Non-pigmented ciliary epithelial cell (primary cell): ENCODE measurements at regions not wholly inside any gene's neighbourhood (a gene's known extent, or its start where the extent isn't known, plus 50 kb on each side); places are given as distances from the start of the nearest gene placed in this dataset.

Source experiments
- DNase-seq: peaks from one replicate; pipeline ENCODE4 v3.0.0-alpha.2; 2010; ENCODE audit warnings: low read depth

- DNase-seq = no peak
Observed at GRCh38 chr18:77990131-77990530, 740.5 kb downstream of the GALR1 start.

GRCh38 chr18:77990901-77991300 lies 741.3 kb downstream of the GALR1 start:
- no peak for DNase-seq

- DNase-seq = no peak
Observed at GRCh38 chr18:77992057-77992456, 742.4 kb downstream of the GALR1 start.

- no peak for DNase-seq
Observed at GRCh38 chr18:77993188-77993981, 743.7 kb downstream of the GALR1 start.

DNA sequence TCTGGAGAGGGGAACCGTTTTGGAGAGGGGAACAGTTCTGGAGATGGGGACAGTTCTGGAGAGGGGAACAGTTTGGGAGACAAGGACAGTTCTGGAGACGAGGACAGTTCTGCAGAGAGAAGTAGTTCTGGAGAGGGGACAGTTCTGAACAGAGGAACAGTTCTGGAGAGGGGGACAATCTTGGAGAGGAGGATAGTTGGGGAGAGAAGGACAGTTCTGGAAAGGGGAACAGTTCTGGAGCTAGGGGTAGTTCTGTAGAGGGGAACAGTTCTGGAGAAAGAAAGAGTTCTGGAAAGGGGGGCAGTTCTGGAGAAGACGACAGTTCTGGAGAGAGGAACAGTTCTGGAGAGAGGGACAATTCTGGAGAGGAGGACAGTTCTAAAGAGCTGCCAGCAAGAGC lies 745.9 kb downstream of the GALR1 start:
- no peak for DNase-seq

DNA sequence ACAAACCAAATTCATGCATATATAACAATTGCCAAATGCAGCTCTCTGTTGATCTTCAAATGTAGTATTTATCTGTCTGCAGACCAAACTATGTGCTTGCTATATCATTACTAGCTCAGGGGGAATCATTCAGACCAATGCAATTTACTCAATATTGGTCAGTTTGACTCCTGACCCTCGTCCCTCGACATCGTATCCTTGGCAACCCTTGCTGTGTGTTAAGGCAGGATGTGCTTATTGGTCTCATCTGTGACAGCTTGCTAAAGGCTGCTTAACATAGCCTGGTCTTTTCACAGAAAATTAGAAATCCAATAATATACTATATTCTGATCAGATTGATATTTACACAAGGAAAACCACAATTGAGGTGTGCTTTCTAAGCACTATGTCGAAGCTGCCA lies 747.1 kb downstream of the GALR1 start:
- no peak for DNase-seq

DNA sequence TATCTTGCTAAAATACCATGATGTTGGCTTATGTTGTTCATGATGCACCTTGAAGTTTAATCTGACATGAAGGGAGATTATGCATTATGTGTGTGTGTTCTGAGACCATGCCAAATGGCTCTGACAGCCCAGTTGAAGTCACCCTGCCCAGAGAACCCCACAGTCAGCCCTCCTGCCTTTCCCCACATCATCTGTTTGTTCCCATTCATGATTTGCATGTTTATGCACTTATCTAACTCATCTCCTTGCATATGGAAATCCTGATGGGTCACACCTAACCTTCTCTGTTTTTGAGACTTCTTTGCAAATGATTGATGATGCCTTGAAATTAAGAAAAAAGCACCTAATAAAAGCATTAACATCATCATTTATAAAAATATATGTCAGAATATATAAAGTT lies 752.2 kb downstream of the GALR1 start:
- DNase-seq = no peak

DNA sequence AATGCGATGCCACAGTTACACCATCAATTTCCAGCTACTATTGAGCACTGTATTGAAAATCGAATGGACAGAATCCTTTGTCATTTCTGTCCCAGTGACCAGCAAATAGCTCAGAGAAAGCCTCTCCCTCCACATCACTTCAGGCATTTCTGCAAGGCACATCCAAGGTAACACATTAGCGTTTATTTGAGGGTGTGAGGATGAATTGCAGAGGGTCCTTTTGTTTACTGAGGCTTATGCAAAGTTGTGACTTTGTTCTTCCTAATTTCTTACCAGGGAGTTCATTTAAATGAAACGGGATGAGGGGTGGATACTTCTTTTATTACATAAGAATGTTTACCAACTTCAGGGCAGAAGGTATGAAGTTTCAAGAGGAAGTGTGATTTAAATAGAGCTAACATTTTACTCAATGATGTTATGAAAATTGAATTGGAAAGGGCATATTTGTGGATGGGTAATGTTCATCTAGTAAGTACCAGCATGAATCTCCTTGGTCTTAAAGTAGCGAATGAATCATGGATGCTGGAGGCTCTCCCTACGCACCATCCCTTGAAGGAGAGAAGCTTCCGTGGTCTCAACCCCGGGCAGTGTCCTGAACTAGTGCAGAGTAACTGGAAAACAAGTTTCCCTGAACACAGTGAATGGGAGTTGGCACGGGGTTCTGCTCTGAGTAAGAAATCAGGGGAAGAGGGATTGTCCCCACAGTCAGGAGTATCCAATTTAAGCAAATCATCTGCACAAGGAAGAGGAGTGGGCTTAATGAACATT lies 756.5 kb downstream of the GALR1 start:
- no peak for DNase-seq

- DNase-seq = no peak
Observed at GRCh38 chr18:78006774-78007260, 757.2 kb downstream of the GALR1 start.

- DNase-seq = no peak
Observed at GRCh38 chr18:78010363-78010762, 760.7 kb downstream of the GALR1 start.

- DNase-seq = no peak
Observed at GRCh38 chr18:78017869-78018268, 768.2 kb downstream of the GALR1 start.

- DNase-seq = no peak
Observed at GRCh38 chr18:78021196-78021595, 771.5 kb downstream of the GALR1 start.

- no peak for DNase-seq
Observed at GRCh38 chr18:78031589-78031988, 781.9 kb downstream of the GALR1 start.

GRCh38 chr18:78031991-78032390 lies 782.3 kb downstream of the GALR1 start:
- no peak for DNase-seq

DNA sequence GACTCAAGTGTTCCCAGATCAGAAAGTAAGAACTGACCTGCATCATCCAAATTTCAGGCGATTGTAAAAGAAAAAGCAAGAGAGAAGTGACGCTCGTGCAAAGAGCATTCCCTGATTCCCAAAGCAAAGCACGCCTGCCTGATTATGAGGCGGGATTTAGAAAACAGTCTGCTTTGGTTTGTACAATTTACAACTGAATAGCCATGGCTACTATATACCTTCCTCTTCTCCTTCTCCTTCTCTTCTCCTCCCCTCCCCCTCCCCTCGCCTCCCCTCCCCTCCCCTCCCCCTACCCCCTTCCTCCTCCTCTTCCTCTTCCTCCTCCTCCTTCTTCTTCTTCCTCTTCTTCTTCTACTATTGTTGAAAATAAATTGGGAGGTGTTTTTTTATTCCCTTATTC lies 782.9 kb downstream of the GALR1 start:
- no peak for DNase-seq

DNA sequence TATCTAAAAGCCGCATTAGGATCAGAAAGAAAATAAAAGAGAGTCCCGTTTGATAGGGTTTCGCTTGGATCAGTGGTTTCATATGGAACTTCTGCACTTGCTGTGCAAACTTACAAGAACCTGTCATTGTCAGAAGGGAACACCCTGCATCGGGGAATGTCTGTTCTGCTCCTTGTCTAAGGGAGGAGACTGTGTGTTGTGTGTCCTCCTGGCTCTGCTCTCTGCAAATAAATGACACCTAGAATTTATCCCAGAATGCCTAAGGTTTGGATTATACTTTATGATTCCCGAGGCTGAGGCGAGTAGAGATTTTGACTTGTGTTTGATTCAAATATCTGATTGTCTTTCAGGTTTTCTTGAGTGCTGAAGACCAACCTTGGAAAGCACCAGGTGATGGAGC lies 785.1 kb downstream of the GALR1 start:
- no peak for DNase-seq

DNA sequence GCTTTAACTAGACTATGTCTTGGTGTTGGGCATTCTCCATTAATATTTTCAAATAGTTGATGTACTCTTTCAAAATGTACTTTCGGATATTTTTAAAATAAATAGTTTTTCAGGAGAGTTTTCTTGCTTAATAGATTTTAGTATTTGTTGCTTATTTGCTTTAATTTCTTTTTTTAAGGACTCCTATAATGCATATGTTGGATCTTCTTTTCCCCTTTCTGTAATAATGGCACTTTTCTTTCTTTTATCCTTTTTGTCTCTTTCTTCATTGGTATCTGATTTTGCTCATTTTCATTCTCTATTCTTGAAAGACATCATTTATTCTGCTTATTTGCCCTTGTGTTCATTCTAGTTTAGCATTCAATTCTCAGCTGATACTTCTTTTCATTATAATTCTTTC lies 791.6 kb downstream of the GALR1 start:
- DNase-seq = no peak

DNA sequence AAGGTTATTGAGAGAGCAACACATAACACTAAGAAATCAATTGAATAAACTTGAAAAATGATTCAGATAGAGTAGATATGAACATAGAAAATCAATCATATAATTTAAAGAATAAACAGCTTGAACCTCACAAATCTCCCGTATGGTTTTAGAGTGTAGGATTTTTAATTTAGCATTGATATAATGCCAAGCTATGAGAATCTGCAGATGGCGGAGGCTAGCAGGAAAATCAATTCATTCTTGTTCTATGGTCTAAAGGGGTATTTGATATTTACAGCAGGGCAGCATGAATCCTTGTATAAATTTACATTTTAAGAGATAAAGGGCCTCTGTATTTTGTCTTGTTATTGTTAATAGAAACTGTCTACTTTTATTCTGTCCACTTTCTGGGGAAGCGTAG lies 797.0 kb downstream of the GALR1 start:
- no peak for DNase-seq

GRCh38 chr18:78049281-78049680 lies 799.6 kb downstream of the GALR1 start:
- DNase-seq = no peak

DNA sequence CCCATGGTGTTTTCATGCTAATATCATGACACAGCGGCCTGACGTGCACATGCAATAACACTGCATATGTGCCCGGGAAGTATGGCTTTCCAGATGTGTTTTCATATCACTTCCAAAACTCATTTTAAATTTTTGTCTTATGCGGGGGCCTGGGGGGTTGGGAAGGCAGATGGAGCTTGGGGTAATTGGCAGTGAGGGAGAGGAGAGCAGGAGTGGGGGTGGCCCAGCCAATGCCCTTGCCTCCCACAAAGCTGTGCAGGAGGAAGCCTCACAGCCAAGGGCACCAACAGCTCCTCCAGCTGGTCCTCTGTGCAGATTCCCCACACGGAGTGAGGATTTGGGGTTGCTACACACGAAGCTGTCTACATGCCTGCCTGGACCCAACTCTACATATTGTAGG lies 805.2 kb downstream of the GALR1 start:
- no peak for DNase-seq

DNA sequence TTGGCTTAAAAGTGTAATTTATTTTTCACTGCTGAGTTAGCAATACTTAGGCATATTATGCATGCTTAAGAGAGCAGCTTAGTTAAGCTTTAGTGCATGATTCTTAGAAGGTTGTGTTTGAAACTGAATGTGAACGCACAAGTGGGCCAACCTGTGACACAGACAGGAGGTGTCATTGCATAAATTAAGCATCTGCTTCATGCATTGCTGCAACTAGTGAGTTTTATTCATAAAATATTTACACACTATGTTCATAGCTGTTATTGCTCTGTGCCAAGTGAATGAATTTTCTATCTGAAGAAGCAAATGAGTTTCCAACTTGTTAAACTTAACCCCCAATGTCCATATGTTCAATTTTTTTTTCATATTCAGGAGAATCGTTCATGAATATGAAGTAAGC lies 806.4 kb downstream of the GALR1 start:
- no peak for DNase-seq

GRCh38 chr18:78069784-78070664 lies 820.4 kb downstream of the GALR1 start:
- no peak for DNase-seq
